ENCODE measurements at regions not wholly inside any gene's neighbourhood (a gene's known extent, or its start where the extent isn't known, plus 50 kb on each side); places are given as distances from the start of the nearest gene placed in this dataset.

- Histone ChIP-seq H3K9ac (ENCODE audit: low read length) (no peak overlapping the region), H4K20me1 (ENCODE audit: insufficient read depth, low read length) (no peaks in the 10 kb centered on the region), H3K27ac (ENCODE audit: low read depth, low read length, poor library complexity, severe bottlenecking) (no peak overlapping the region), H3K9me2 (ENCODE audit: low read depth, low read length) (no peaks in the 10 kb centered on the region), H3K9me3 (ENCODE audit: low read length) (no peaks in the 10 kb centered on the region), H3K79me2 (ENCODE audit: insufficient read depth, low read length) (no peaks in the 10 kb centered on the region), H3K4me2 (ENCODE audit: low read length) (no peak overlapping the region), H3K4me1 (ENCODE audit: insufficient read depth, low read length, severe bottlenecking) (no peaks in the 10 kb centered on the region), H2AFZ (ENCODE audit: low read length) (no peak overlapping the region), H3K36me3 (ENCODE audit: insufficient read depth, low read length) (no peaks in the 10 kb centered on the region), H3F3A (ENCODE audit: insufficient read depth, low read length) (no peaks in the 10 kb centered on the region), H3K27me3 (ENCODE audit: insufficient read depth, low read length) (no peaks in the 10 kb centered on the region), H3K4me3 (ENCODE audit: low read depth, low read length, poor library complexity, severe bottlenecking) (no peak overlapping the region)
- TF ChIP-seq, protein P1, sequence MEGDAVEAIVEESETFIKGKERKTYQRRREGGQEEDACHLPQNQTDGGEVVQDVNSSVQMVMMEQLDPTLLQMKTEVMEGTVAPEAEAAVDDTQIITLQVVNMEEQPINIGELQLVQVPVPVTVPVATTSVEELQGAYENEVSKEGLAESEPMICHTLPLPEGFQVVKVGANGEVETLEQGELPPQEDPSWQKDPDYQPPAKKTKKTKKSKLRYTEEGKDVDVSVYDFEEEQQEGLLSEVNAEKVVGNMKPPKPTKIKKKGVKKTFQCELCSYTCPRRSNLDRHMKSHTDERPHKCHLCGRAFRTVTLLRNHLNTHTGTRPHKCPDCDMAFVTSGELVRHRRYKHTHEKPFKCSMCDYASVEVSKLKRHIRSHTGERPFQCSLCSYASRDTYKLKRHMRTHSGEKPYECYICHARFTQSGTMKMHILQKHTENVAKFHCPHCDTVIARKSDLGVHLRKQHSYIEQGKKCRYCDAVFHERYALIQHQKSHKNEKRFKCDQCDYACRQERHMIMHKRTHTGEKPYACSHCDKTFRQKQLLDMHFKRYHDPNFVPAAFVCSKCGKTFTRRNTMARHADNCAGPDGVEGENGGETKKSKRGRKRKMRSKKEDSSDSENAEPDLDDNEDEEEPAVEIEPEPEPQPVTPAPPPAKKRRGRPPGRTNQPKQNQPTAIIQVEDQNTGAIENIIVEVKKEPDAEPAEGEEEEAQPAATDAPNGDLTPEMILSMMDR (IDR thresholded peaks at IDR 0.05; ENCODE audit: low read length): no peak
Measured at GRCh38 chr4:73348185-73348584, 55.9 kb upstream of the ALB start.

DNA sequence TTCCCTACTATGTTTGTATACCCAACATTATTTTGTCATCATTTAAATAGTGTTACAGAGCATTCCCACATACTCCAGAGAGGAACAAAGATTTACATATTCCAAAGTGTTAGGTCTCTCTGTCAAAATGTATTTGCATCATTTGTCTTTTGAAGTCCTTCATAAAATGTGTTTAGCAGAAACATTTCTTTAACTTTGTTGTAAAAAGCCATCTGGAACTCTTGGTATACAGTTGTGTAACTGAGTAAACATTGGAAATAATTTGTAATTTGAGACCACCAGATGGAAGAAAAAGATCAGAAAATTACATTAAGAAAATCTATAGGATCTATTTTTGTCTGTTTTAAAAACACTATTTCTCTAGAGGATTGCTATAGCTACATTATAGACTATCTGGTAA lies 56.6 kb upstream of the ALB start:
- no peaks in the 10 kb centered on the region for H4K20me1 ChIP-seq (ENCODE audit: insufficient read depth, low read length)
- H3K36me3 ChIP-seq (ENCODE audit: insufficient read depth, low read length): no peaks in the 10 kb centered on the region
- no peak overlapping the region for H3K4me2 ChIP-seq (ENCODE audit: low read length)
- no peak overlapping the region for H3K27ac ChIP-seq (ENCODE audit: low read depth, low read length, poor library complexity, severe bottlenecking)
- H3K27me3 ChIP-seq (ENCODE audit: insufficient read depth, low read length): no peaks in the 10 kb centered on the region
- H3K4me1 ChIP-seq (ENCODE audit: insufficient read depth, low read length, severe bottlenecking): no peaks in the 10 kb centered on the region
- no peak overlapping the region for H3K4me3 ChIP-seq (ENCODE audit: low read depth, low read length, poor library complexity, severe bottlenecking)
- H3K9ac ChIP-seq (ENCODE audit: low read length): no peak overlapping the region
- H3K79me2 ChIP-seq (ENCODE audit: insufficient read depth, low read length): no peaks in the 10 kb centered on the region
- H2AFZ ChIP-seq (ENCODE audit: low read length): no peak overlapping the region
- H3K9me2 ChIP-seq (ENCODE audit: low read depth, low read length): no peaks in the 10 kb centered on the region
- no peaks in the 10 kb centered on the region for H3K9me3 ChIP-seq (ENCODE audit: low read length)
- no peaks in the 10 kb centered on the region for H3F3A ChIP-seq (ENCODE audit: insufficient read depth, low read length)
- TF ChIP-seq EZH2 (IDR thresholded peaks at IDR 0.05; ENCODE audit: borderline replicate concordance, low read length): no peak
- TF ChIP-seq, protein P1 (IDR thresholded peaks at IDR 0.05; ENCODE audit: low read length): no peak

DNA sequence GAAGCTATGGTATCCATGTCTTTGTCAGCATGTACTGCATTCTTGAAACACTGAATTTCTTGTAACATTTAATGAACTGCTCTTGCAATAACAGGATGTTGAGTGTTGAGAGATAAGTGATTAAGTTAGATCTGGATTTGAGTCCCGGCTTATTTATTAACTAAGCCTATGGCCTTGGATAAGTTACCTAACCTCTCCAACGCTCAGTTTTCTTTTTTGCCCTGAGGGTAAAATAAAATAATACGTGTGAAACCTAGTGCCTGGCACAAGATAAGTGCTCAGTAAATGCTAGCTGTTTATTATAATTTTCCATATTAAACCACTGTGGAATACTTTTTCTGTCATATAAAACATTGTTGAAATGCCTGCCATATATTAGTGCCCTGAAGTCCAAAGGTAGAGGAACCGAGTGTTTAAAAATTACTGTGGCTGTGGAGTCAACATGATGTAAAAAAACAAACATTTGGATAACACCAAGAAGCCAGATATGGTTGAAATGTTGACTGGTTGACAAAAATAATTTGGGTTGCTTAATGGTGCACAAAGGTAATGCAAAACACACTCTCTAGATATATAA lies 58.6 kb upstream of the ALB start:
- Histone ChIP-seq H3K36me3 (ENCODE audit: insufficient read depth, low read length) (no peaks in the 10 kb centered on the region), H3K27ac (ENCODE audit: low read depth, low read length, poor library complexity, severe bottlenecking) (no peak overlapping the region), H3K79me2 (ENCODE audit: insufficient read depth, low read length) (no peaks in the 10 kb centered on the region), H3K9me2 (ENCODE audit: low read depth, low read length) (no peaks in the 10 kb centered on the region), H3K4me3 (ENCODE audit: low read depth, low read length, poor library complexity, severe bottlenecking) (no peak overlapping the region), H3K27me3 (ENCODE audit: insufficient read depth, low read length) (no peaks in the 10 kb centered on the region), H3K9ac (ENCODE audit: low read length) (no peak overlapping the region), H3K4me2 (ENCODE audit: low read length) (no peak overlapping the region), H4K20me1 (ENCODE audit: insufficient read depth, low read length) (no peaks in the 10 kb centered on the region), H3F3A (ENCODE audit: insufficient read depth, low read length) (no peaks in the 10 kb centered on the region), H3K9me3 (ENCODE audit: low read length) (no peaks in the 10 kb centered on the region), H2AFZ (ENCODE audit: low read length) (no peak overlapping the region), H3K4me1 (ENCODE audit: insufficient read depth, low read length, severe bottlenecking) (no peaks in the 10 kb centered on the region)
- no peak for TF ChIP-seq EZH2 (IDR thresholded peaks at IDR 0.05; ENCODE audit: borderline replicate concordance, low read length)
- TF ChIP-seq, protein P1 (IDR thresholded peaks at IDR 0.05; ENCODE audit: low read length): no peak

All from OCI-LY1 (cell line).